HCT116 (cell line): ENCODE measurements at regions not wholly inside any gene's neighbourhood (a gene's known extent, or its start where the extent isn't known, plus 50 kb on each side); places are given as distances from the start of the nearest gene placed in this dataset.

Experiments
- ATAC-seq: fragments of 200-7000 bp; cut with Tn5 transposase; 2 replicates; pipeline ENCODE4 v1.9.1; 2020; ENCODE audit warnings: mild to moderate bottlenecking, moderate library complexity
- BruUV-seq: library from RNA; stranded (reverse); fragments of 400-500 nt; replicated peaks from 2 replicates; lab custom pipeline; 2021; lab: Mats Ljungman, UMichigan
- CTCF ChIA-PET: fragments of 300-600 bp; sonication (Branson Sonifier 250); formaldehyde crosslinking; loops from one replicate; lab custom pipeline; 2021; ENCODE audit warnings: antibody characterized with exemption; lab: Charles Lee
- POLR2A ChIA-PET: fragments of 300-600, 350-600 bp; sonication (Branson Sonifier 250); formaldehyde crosslinking; loops from one replicate; lab custom pipeline; 2021; ENCODE audit warnings: antibody characterized with exemption; lab: Charles Lee
- RAD21 ChIA-PET, 2 experiments: fragments of 300-600 bp; sonication (Branson Sonifier 250); formaldehyde crosslinking; loops; one replicate each; lab custom pipeline; 2023; ENCODE audit warnings: low total read pairs in 2 of 2; ENCODE audit not compliant: uncharacterized antibody in 2 of 2, unreplicated experiment in 2 of 2, low non-redundant PET in 1 of 2; lab: Charles Lee
- DNase-seq: peaks from one replicate; pipeline ENCODE4 v3.0.0-alpha.2; 2010; ENCODE audit warnings: low read depth, low spot score
- H2AFZ ChIP-seq: fragments of 200-600 bp; shearing (Covaris generic), sonication (generic); 2 replicates; pipeline ENCODE4 v1.6.1; 2017; ENCODE audit warnings: low read depth, mixed run types, mixed read lengths, antibody characterized with exemption, low read length; ENCODE audit not compliant: poor library complexity, severe bottlenecking
- H3K27ac ChIP-seq: 2 replicates; pipeline ENCODE4 v1.5.1; 2012; ENCODE audit warnings: low read depth, low read length
- H3K27me3 ChIP-seq: fragments of 200-600 bp; sonication (generic); 2 replicates; pipeline ENCODE4 v1.6.1; 2016; ENCODE audit warnings: mixed run types, low read length, mixed read lengths; ENCODE audit not compliant: insufficient read depth
- H3K36me3 ChIP-seq, 2 experiments: fragments of 200-500 bp in 1 of 2; fragments of 200-600 bp in 1 of 2; sonication (Bioruptor generic) in 1 of 2; sonication (generic) in 1 of 2; 2 replicates each; pipeline versions ENCODE4 v1.5.1 to v1.6.1; 2014 to 2016; ENCODE audit warnings: low read length in 2 of 2, inconsistent platforms in 1 of 2, mixed read lengths in 1 of 2, mixed run types in 1 of 2; ENCODE audit not compliant: insufficient read depth in 2 of 2, control insufficient read depth in 1 of 2
- H3K4me1 ChIP-seq, 2 experiments: fragments of 200-600 bp in 1 of 2; sonication (generic) in 1 of 2; 2 replicates each; pipeline versions ENCODE4 v1.5.1 to v1.6.1; 2012 to 2017; ENCODE audit warnings: low read length in 2 of 2, inconsistent platforms in 1 of 2, mild to moderate bottlenecking in 1 of 2, mixed read lengths in 1 of 2, mixed run types in 1 of 2, moderate library complexity in 1 of 2; ENCODE audit not compliant: insufficient read depth in 2 of 2, control insufficient read depth in 1 of 2
- H3K4me2 ChIP-seq: fragments of 200-600 bp; sonication (generic); 2 replicates; pipeline ENCODE4 v1.6.1; 2017; ENCODE audit warnings: mixed run types, low read length, mixed read lengths
- H3K4me3 ChIP-seq, 2 experiments: fragments of 200-600 bp in 1 of 2; sonication (generic) in 1 of 2; replicated peaks in 1 of 2; 2 replicates each; pipeline ENCODE4 v1.5.1; 2011 to 2016; ENCODE audit warnings: low read length in 2 of 2, control low read depth in 1 of 2, low read depth in 1 of 2, mild to moderate bottlenecking in 1 of 2, mixed read lengths in 1 of 2, mixed run types in 1 of 2
- H3K79me2 ChIP-seq: fragments of 200-600 bp; sonication (generic); 2 replicates; pipeline ENCODE4 v1.6.1; 2017; ENCODE audit warnings: mild to moderate bottlenecking, mixed run types, low read length, moderate library complexity, mixed read lengths; ENCODE audit not compliant: insufficient read depth
- H3K9ac ChIP-seq: fragments of 200-600 bp; sonication (generic); 2 replicates; pipeline ENCODE4 v1.6.1; 2016; ENCODE audit warnings: low read length, mixed read lengths
- H3K9me2 ChIP-seq: fragments of 200-600 bp; sonication (generic), shearing (Covaris generic); 2 replicates; pipeline ENCODE4 v1.6.1; 2017; ENCODE audit warnings: mixed run types, mild to moderate bottlenecking, moderate library complexity; ENCODE audit not compliant: insufficient read depth
- H3K9me3 ChIP-seq, 2 experiments: fragments of 200-500 bp in 1 of 2; fragments of 200-600 bp in 1 of 2; sonication (Bioruptor generic) in 1 of 2; sonication (generic) in 1 of 2; 2 replicates each; pipeline ENCODE4 v1.6.1; 2014 to 2017; ENCODE audit warnings: low read length in 2 of 2, mixed read lengths in 2 of 2, inconsistent platforms in 1 of 2, low read depth in 1 of 2, mild to moderate bottlenecking in 1 of 2, mixed run types in 1 of 2, moderate library complexity in 1 of 2; ENCODE audit not compliant: control insufficient read depth in 1 of 2, insufficient read depth in 1 of 2
- H4K20me1 ChIP-seq: fragments of 200-600 bp; sonication (generic), shearing (Covaris generic); 2 replicates; pipeline ENCODE4 v1.6.1; 2017; ENCODE audit warnings: mixed run types, mild to moderate bottlenecking, moderate library complexity; ENCODE audit not compliant: insufficient read depth
- ATF3 ChIP-seq: IDR thresholded peaks from 2 replicates; pipeline ENCODE4 v1.6.1; 2012
- CBX3 ChIP-seq: IDR thresholded peaks from 2 replicates; pipeline ENCODE4 v1.6.1; 2012; ENCODE audit warnings: low read depth
- CTCF ChIP-seq, 3 experiments: fragments of 200-600 bp in 1 of 3; sonication (generic) in 1 of 3; IDR thresholded peaks in 2 of 3; conservative IDR thresholded peaks in 1 of 3; 2 replicates each; pipeline ENCODE4 v1.5.1; 2012 to 2017; ENCODE audit warnings: low read depth in 2 of 3, low read length in 2 of 3, antibody characterized with exemption in 1 of 3, borderline replicate concordance in 1 of 3, control low read depth in 1 of 3, mild to moderate bottlenecking in 1 of 3, mixed read lengths in 1 of 3, mixed run types in 1 of 3, moderate library complexity in 1 of 3; ENCODE audit not compliant: insufficient read depth in 1 of 3
- EGR1 ChIP-seq: IDR thresholded peaks from 2 replicates; pipeline ENCODE4 v1.6.1; 2012; ENCODE audit warnings: low read depth
- EZH2 ChIP-seq: fragments of 200-600 bp; sonication (generic); IDR thresholded peaks from 2 replicates; pipeline ENCODE4 v1.6.1; 2017; ENCODE audit warnings: antibody characterized with exemption, mixed run types
- EZH2phosphoT487 ChIP-seq: fragments of 200-600 bp; IDR thresholded peaks from 2 replicates; pipeline ENCODE4 v1.6.1; 2018; ENCODE audit warnings: antibody characterized with exemption, borderline replicate concordance
- FOSL1 ChIP-seq: IDR thresholded peaks from 2 replicates; pipeline ENCODE4 v1.6.1; 2012; ENCODE audit warnings: low read depth
- JUND ChIP-seq: IDR thresholded peaks from 2 replicates; pipeline ENCODE4 v1.6.1; 2012
- MAX ChIP-seq: IDR thresholded peaks from 2 replicates; pipeline ENCODE4 v1.6.1; 2012
- POLR2A ChIP-seq: IDR thresholded peaks from 2 replicates; pipeline ENCODE4 v1.7.0; 2011; ENCODE audit warnings: borderline replicate concordance; ENCODE audit not compliant: insufficient read depth, insufficient read length; ENCODE audit errors: extremely low read depth
- POLR2AphosphoS5 ChIP-seq: IDR thresholded peaks from 2 replicates; pipeline ENCODE4 v1.6.1; 2011; ENCODE audit warnings: mild to moderate bottlenecking, low read depth, low read length, moderate library complexity
- REST ChIP-seq: IDR thresholded peaks from 2 replicates; pipeline ENCODE4 v1.6.1; 2012; ENCODE audit warnings: low read depth
- SIN3A ChIP-seq: IDR thresholded peaks from 2 replicates; pipeline ENCODE4 v1.6.1; 2012; ENCODE audit warnings: low read depth
- SP1 ChIP-seq: IDR thresholded peaks from 2 replicates; pipeline ENCODE4 v1.6.1; 2012; ENCODE audit warnings: low read depth
- TCF7L2 ChIP-seq: IDR thresholded peaks from 2 replicates; pipeline ENCODE4 v1.7.0; 2011; ENCODE audit warnings: borderline replicate concordance, inconsistent platforms; ENCODE audit not compliant: insufficient read depth, insufficient read length; ENCODE audit errors: extremely low read depth
- YY1 ChIP-seq: IDR thresholded peaks from 2 replicates; pipeline ENCODE4 v1.6.1; 2011; ENCODE audit warnings: low read length, low read depth, moderate library complexity, mild to moderate bottlenecking; ENCODE audit not compliant: insufficient replicate concordance; ENCODE audit errors: extremely low read depth
- ZNF274 ChIP-seq: fragments of 200-500 bp; sonication (Bioruptor generic); IDR thresholded peaks from 2 replicates; pipeline ENCODE4 v1.6.1; 2014; ENCODE audit warnings: mild to moderate bottlenecking, low read depth, low read length, inconsistent platforms
- intact Hi-C: fragments of 100-400 bp; cut with micrococcal nuclease; formaldehyde crosslinking; loops from 2 replicates; pipeline ENCODE4 v1.10.0; 2022

GRCh38 chr21:25029580-25029979 lies 577.7 kb downstream of the MRPL39 start (continued):
- TF ChIP-seq REST: no peak
- TF ChIP-seq TCF7L2: no peak
- TF ChIP-seq FOSL1: no peak

- DNase-seq (no peak), ATAC-seq (no peak)
- BruUV-seq: no TSS peak
- ChIA-PET RAD21 (no interaction called here), POLR2A (no interaction called here), CTCF (no interaction called here)
- Histone ChIP-seq H3K27me3 (no peaks in the 10 kb centered on the region), H3K36me3 (no peaks in the 10 kb centered on the region), H3K4me3 (no peak overlapping the region), H3K4me2 (no peak overlapping the region), H3K9me3 (peaks cover 22 to 35% of the 10 kb centered on the region in 2 experiments; a peak in 2 of 4 replicates), H4K20me1 (no peaks in the 10 kb centered on the region), H3K4me1 (no peaks in the 10 kb centered on the region), H3K79me2 (no peaks in the 10 kb centered on the region), H3K9ac (no peak overlapping the region), H3K9me2 (no peaks in the 10 kb centered on the region), H3K27ac (no peak overlapping the region), H2AFZ (no peak overlapping the region)
- intact Hi-C loops: no loop called here
- TF ChIP-seq REST (no peak), CBX3 (no peak), POLR2A (no peak), YY1 (no peak), ZNF274 (no peak), JUND (no peak), ATF3 (no peak), CTCF (IDR thresholded peaks at IDR 0.05 in 2 of 3, conservative IDR thresholded peaks at IDR 0.05 in 1 of 3; ENCODE audit: borderline replicate concordance in 1 of 3, insufficient read depth in 1 of 3, low read depth in 2 of 3, low read length in 2 of 3) (no peak), MAX (no peak), SP1 (no peak), SIN3A (no peak), EGR1 (no peak), POLR2AphosphoS5 (no peak), EZH2phosphoT487 (no peak), EZH2 (no peak)
Measured at GRCh38 chr21:25025596-25025995, 581.7 kb downstream of the MRPL39 start.
